H1 (cell line): ENCODE measurements at regions not wholly inside any gene's neighbourhood (a gene's known extent, or its start where the extent isn't known, plus 50 kb on each side); places are given as distances from the start of the nearest gene placed in this dataset.

ENCODE experiments used
- CTCF ChIA-PET: fragments of 300-600 bp; sonication (Branson Sonifier 250); formaldehyde crosslinking; loops from one replicate; lab custom pipeline; 2021; ENCODE audit not compliant: partially characterized antibody; lab: Charles Lee
- POLR2A ChIA-PET: fragments of 300-600 bp; sonication (Branson Sonifier 250); formaldehyde crosslinking; loops from one replicate; lab custom pipeline; 2021; ENCODE audit warnings: inconsistent platforms; ENCODE audit not compliant: partially characterized antibody; lab: Charles Lee
- DNase-seq, 2 experiments: peaks; one replicate each; pipeline versions ENCODE4 v3.0.0 to v3.0.0-alpha.2; 2010 to 2022; ENCODE audit warnings: low spot score in 2 of 2, low read depth in 1 of 2, mixed read lengths in 1 of 2
- FAIRE-seq: peaks from 2 replicates; lab custom pipeline; 2011; peaks lifted over from hg19 to GRCh38; lab: Jason Lieb, UNC
- H2AFZ ChIP-seq: 2 replicates; pipeline ENCODE4 v1.8.1; 2012; ENCODE audit warnings: low read length, inconsistent platforms
- H2AK5ac ChIP-seq: 2 replicates; pipeline ENCODE4 v1.6.1; 2013; ENCODE audit warnings: low read depth, low read length
- H2BK120ac ChIP-seq: replicated peaks from 2 replicates; pipeline ENCODE3; 2013; ENCODE audit warnings: low read depth, low read length, inconsistent platforms
- H2BK12ac ChIP-seq: 2 replicates; pipeline ENCODE4 v1.6.1; 2013; ENCODE audit warnings: low read depth, low read length
- H2BK15ac ChIP-seq: 2 replicates; pipeline ENCODE4 v1.6.1; 2013; ENCODE audit warnings: low read length
- H2BK20ac ChIP-seq: 2 replicates; pipeline ENCODE4 v1.6.1; 2013; ENCODE audit warnings: low read length
- H2BK5ac ChIP-seq: 2 replicates; pipeline ENCODE4 v1.6.1; 2013; ENCODE audit warnings: low read depth, low read length
- H3K14ac ChIP-seq: 2 replicates; pipeline ENCODE4 v1.6.1; 2013; ENCODE audit warnings: inconsistent platforms; ENCODE audit not compliant: insufficient read length
- H3K18ac ChIP-seq: 2 replicates; pipeline ENCODE4 v1.6.1; 2013; ENCODE audit warnings: low read length; ENCODE audit errors: extremely low read depth
- H3K23ac ChIP-seq: 2 replicates; pipeline ENCODE4 v1.6.1; 2013; ENCODE audit warnings: inconsistent platforms; ENCODE audit not compliant: insufficient read length
- H3K23me2 ChIP-seq: 2 replicates; pipeline ENCODE4 v1.6.1; 2013; ENCODE audit warnings: low read depth, low read length
- H3K27ac ChIP-seq: 2 replicates; pipeline ENCODE4 v1.6.1; 2011; ENCODE audit warnings: low read depth, low read length, inconsistent platforms
- H3K27me3 ChIP-seq, 4 experiments: replicated peaks in 1 of 4; 1 replicate in 1 of 4; 2 replicates in 3 of 4; pipeline versions ENCODE4 v1.6.1 to v1.8.1; 2011 to 2013; ENCODE audit warnings: low read length in 3 of 4, mild to moderate bottlenecking in 3 of 4, inconsistent platforms in 2 of 4, mixed read lengths in 2 of 4, moderate library complexity in 1 of 4; ENCODE audit not compliant: control insufficient read depth in 3 of 4, insufficient read depth in 3 of 4; ENCODE audit errors: extremely low read depth in 1 of 4
- H3K36me3 ChIP-seq, 4 experiments: 2 replicates each; pipeline versions ENCODE4 v1.6.1 to v1.8.1; 2011 to 2013; ENCODE audit warnings: mild to moderate bottlenecking in 4 of 4, low read length in 3 of 4, moderate library complexity in 2 of 4, control low read depth in 1 of 4, inconsistent platforms in 1 of 4; ENCODE audit not compliant: insufficient read depth in 4 of 4, control insufficient read depth in 2 of 4
- H3K4ac ChIP-seq: replicated peaks from 2 replicates; pipeline ENCODE3; 2013; ENCODE audit warnings: low read length, low read depth, mixed read lengths, inconsistent platforms; ENCODE audit not compliant: insufficient read length
- H3K4me1 ChIP-seq, 4 experiments: replicated peaks in 1 of 4; 1 replicate in 1 of 4; 2 replicates in 3 of 4; pipeline versions ENCODE4 v1.6.1 to v1.8.1; 2011 to 2013; ENCODE audit warnings: low read length in 3 of 4, inconsistent platforms in 2 of 4, mixed read lengths in 1 of 4; ENCODE audit not compliant: insufficient read depth in 4 of 4, control insufficient read depth in 3 of 4
- H3K4me2 ChIP-seq, 2 experiments: 2 replicates each; pipeline versions ENCODE4 v1.6.1 to v1.8.1; 2011 to 2013; ENCODE audit warnings: low read depth in 2 of 2, low read length in 2 of 2, control low read depth in 1 of 2, inconsistent platforms in 1 of 2, mild to moderate bottlenecking in 1 of 2; ENCODE audit not compliant: insufficient read depth in 1 of 2
- H3K4me3 ChIP-seq, 4 experiments: fragments of 200-600, 300-600 bp in 1 of 4; sonication (generic), shearing (Covaris generic), sonication (Bioruptor Twin) in 1 of 4; 2 replicates each; pipeline versions ENCODE4 v1.5.1 to v1.8.1; 2011 to 2016; ENCODE audit warnings: low read length in 4 of 4, low read depth in 3 of 4, control low read depth in 2 of 4, inconsistent platforms in 2 of 4, mild to moderate bottlenecking in 2 of 4, mixed read lengths in 1 of 4, moderate library complexity in 1 of 4; ENCODE audit not compliant: insufficient read depth in 2 of 4; ENCODE audit errors: extremely low read depth in 1 of 4
- H3K56ac ChIP-seq: replicated peaks from 2 replicates; pipeline ENCODE3; 2013; ENCODE audit warnings: low read depth, mild to moderate bottlenecking, mixed read lengths, low read length, inconsistent platforms; ENCODE audit not compliant: insufficient read length
- H3K79me1 ChIP-seq: 2 replicates; pipeline ENCODE4 v1.6.1; 2013; ENCODE audit warnings: low read depth, low read length, control low read depth
- H3K79me2 ChIP-seq, 2 experiments: 2 replicates each; pipeline versions ENCODE4 v1.6.1 to v1.8.1; 2012 to 2013; ENCODE audit warnings: low read length in 2 of 2, mild to moderate bottlenecking in 2 of 2, inconsistent platforms in 1 of 2; ENCODE audit not compliant: insufficient read depth in 2 of 2, control insufficient read depth in 1 of 2
- H3K9ac ChIP-seq, 4 experiments: replicated peaks in 1 of 4; 1 replicate in 1 of 4; 2 replicates in 3 of 4; pipeline versions ENCODE4 v1.6.1 to v1.8.1; 2011 to 2013; ENCODE audit warnings: low read depth in 3 of 4, low read length in 3 of 4, control low read depth in 2 of 4, mild to moderate bottlenecking in 2 of 4, moderate library complexity in 2 of 4, inconsistent platforms in 1 of 4; ENCODE audit errors: extremely low read depth in 1 of 4
- H3K9me3 ChIP-seq, 2 experiments: 2 replicates each; pipeline versions ENCODE4 v1.6.1 to v1.8.1; 2012 to 2013; ENCODE audit warnings: mild to moderate bottlenecking in 2 of 2, moderate library complexity in 2 of 2, control low read depth in 1 of 2, inconsistent platforms in 1 of 2, low read depth in 1 of 2, low read length in 1 of 2, mixed read lengths in 1 of 2; ENCODE audit not compliant: insufficient read depth in 2 of 2
- H4K20me1 ChIP-seq, 2 experiments: replicated peaks in 1 of 2; 2 replicates each; pipeline versions ENCODE3 to v1.8.1; 2011 to 2013; ENCODE audit warnings: inconsistent platforms in 2 of 2, low read length in 2 of 2, mild to moderate bottlenecking in 1 of 2; ENCODE audit not compliant: insufficient read depth in 2 of 2, control insufficient read depth in 1 of 2
- H4K5ac ChIP-seq: 2 replicates; pipeline ENCODE4 v1.6.1; 2013; ENCODE audit warnings: low read length, low read depth, mixed read lengths, inconsistent platforms; ENCODE audit not compliant: insufficient read length
- H4K8ac ChIP-seq: 2 replicates; pipeline ENCODE4 v1.8.0; 2013; ENCODE audit warnings: mild to moderate bottlenecking, moderate library complexity, low read length, inconsistent platforms; ENCODE audit not compliant: insufficient read depth; ENCODE audit errors: extremely low read depth
- H4K91ac ChIP-seq: replicated peaks from 2 replicates; pipeline ENCODE3; 2013; ENCODE audit warnings: low read length, mixed read lengths, inconsistent platforms; ENCODE audit not compliant: insufficient read length
- MAFK ChIP-seq: IDR thresholded peaks from 2 replicates; pipeline ENCODE4 v1.6.1; 2012; ENCODE audit warnings: low read depth, mild to moderate bottlenecking, improper control_type of control experiment, low read length
- POLR2AphosphoS5 ChIP-seq: IDR thresholded peaks from 2 replicates; pipeline ENCODE4 v1.6.1; 2011; ENCODE audit warnings: low read depth, low read length
- SUZ12 ChIP-seq: fragments of 200-600 bp; sonication (generic); IDR thresholded peaks from 2 replicates; pipeline ENCODE4 v1.6.1; 2012; ENCODE audit warnings: mild to moderate bottlenecking, inconsistent platforms, low read length, moderate library complexity, mixed read lengths
- TAF1 ChIP-seq: IDR thresholded peaks from 2 replicates; pipeline ENCODE4 v1.6.1; 2011; ENCODE audit warnings: mild to moderate bottlenecking, low read depth, low read length
- WGBS, 2 experiments: shearing (Covaris generic) in 1 of 2; methylation state at CpG; one replicate each; pipeline versions ENCODE4 v1.1.6 to v1.1.7; 2013 to 2015; ENCODE audit warnings: low lambda C conversion rate in 2 of 2, mixed read lengths in 2 of 2, inconsistent platforms in 1 of 2, low coverage in 1 of 2, missing lambda C conversion rate in 1 of 2; ENCODE audit not compliant: insufficient replicate concordance in 2 of 2, insufficient coverage in 1 of 2, insufficient read length in 1 of 2; ENCODE audit errors: extremely low coverage in 1 of 2, missing lambda C conversion rate in 1 of 2; 5-methylcytosine and 5-hydroxymethylcytosine counted together
- TF ChIP-seq, protein P1 (sequence below): IDR thresholded peaks from 2 replicates; pipeline ENCODE4 v1.6.1; 2012; ENCODE audit warnings: low read length, inconsistent platforms

DNA sequence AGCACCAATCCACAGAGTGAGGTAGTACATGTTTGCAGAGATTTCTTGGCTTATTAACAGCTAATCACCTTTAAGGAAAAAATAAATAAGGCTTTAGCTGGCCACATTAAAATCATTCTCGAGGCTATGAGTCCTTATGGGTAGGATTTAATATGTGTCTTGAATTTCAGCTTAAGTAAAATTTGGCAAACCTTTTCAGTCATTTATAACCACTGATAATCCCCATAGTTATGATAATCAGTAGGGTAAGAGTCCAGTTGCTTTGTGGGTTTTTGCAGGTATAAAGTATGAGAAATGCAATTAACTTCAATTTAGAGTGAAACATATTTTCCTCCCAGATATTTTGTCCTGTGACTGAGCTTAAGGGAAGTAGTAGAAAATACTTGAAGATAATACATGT lies 1458.9 kb upstream of the FLRT2 start:
- H2BK12ac ChIP-seq, result no peak overlapping the region

More for the DNA sequence above, 1458.9 kb upstream of the FLRT2 start:
- Histone ChIP-seq H3K4me1 (no peaks in the 10 kb centered on the region), H3K9me3 (no peaks in the 10 kb centered on the region), H3K4me2 (no peak overlapping the region), H2AK5ac (no peak overlapping the region), H2BK20ac (no peak overlapping the region), H2AFZ (no peak overlapping the region), H3K27me3 (peaks cover 0 to 1% (median 0%) of the 10 kb centered on the region in 4 experiments; a peak in 1 of 7 replicates), H3K4me3 (no peak overlapping the region), H3K79me2 (no peaks in the 10 kb centered on the region), H4K8ac (no peak overlapping the region), H4K91ac (no peak overlapping the region), H3K18ac (no peak overlapping the region), H2BK5ac (no peak overlapping the region), H3K36me3 (no peaks in the 10 kb centered on the region), H3K9ac (no peak overlapping the region), H3K27ac (no peak overlapping the region), H2BK15ac (no peak overlapping the region), H3K79me1 (no peaks in the 10 kb centered on the region), H3K23me2 (no peaks in the 10 kb centered on the region), H3K14ac (no peak overlapping the region), H4K20me1 (no peaks in the 10 kb centered on the region), H4K5ac (no peak overlapping the region), H2BK120ac (no peak overlapping the region), H3K56ac (no peak overlapping the region), H3K4ac (no peak overlapping the region), H3K23ac (no peak overlapping the region)
- FAIRE-seq (no peak), DNase-seq (no peak)
- TF ChIP-seq POLR2AphosphoS5 (no peak), TAF1 (no peak), MAFK (no peak), SUZ12 (no peak)
- TF ChIP-seq, protein P1, sequence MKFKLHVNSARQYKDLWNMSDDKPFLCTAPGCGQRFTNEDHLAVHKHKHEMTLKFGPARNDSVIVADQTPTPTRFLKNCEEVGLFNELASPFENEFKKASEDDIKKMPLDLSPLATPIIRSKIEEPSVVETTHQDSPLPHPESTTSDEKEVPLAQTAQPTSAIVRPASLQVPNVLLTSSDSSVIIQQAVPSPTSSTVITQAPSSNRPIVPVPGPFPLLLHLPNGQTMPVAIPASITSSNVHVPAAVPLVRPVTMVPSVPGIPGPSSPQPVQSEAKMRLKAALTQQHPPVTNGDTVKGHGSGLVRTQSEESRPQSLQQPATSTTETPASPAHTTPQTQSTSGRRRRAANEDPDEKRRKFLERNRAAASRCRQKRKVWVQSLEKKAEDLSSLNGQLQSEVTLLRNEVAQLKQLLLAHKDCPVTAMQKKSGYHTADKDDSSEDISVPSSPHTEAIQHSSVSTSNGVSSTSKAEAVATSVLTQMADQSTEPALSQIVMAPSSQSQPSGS, result no peak
- CTCF ChIA-PET, result no interaction called here
- WGBS, 2 experiments, result 96% methylated on average over 1 of the region's 1 CpG; no CpG with 5 or more reads in 1 of the 2 experiments
- POLR2A ChIA-PET, result no interaction called here
